Spleen (tissue), 11 donors: ENCODE measurements at regions not wholly inside any gene's neighbourhood (a gene's known extent, or its start where the extent isn't known, plus 50 kb on each side); places are given as distances from the start of the nearest gene placed in this dataset.

Experiments
- DNase-seq: peaks from one replicate; pipeline ENCODE4 v3.0.0-alpha.2; 2020
- H3K27ac ChIP-seq, 8 donors: fragments of 200-600 bp; sonication (generic) in 7 of 8; 1 replicate in 4 of 8; 2 replicates in 4 of 8; pipeline versions ENCODE4 v1.5.0 to v1.8.0; 2016 to 2021; ENCODE audit warnings: inconsistent platforms in 4 of 8, mild to moderate bottlenecking in 4 of 8, moderate library complexity in 1 of 8
- H3K27me3 ChIP-seq, 7 donors: fragments of 200-600 bp; sonication (generic) in 6 of 7; replicated peaks in 1 of 7; 1 replicate in 4 of 7; 2 replicates in 3 of 7; pipeline versions ENCODE4 v1.5.0 to v1.8.0; 2016 to 2021; ENCODE audit warnings: inconsistent platforms in 3 of 7, mild to moderate bottlenecking in 1 of 7
- H3K36me3 ChIP-seq, 6 donors: fragments of 200-600 bp; sonication (generic) in 5 of 6; 1 replicate in 4 of 6; 2 replicates in 2 of 6; pipeline versions ENCODE4 v1.5.0 to v1.8.0; 2016 to 2021; ENCODE audit warnings: inconsistent platforms in 2 of 6
- H3K4me1 ChIP-seq, 6 donors: fragments of 200-600 bp; sonication (generic) in 5 of 6; 1 replicate in 3 of 6; 2 replicates in 3 of 6; pipeline versions ENCODE4 v1.5.0 to v1.8.0; 2016 to 2021; ENCODE audit warnings: inconsistent platforms in 3 of 6
- H3K4me3 ChIP-seq, 8 donors: fragments of 200-600 bp; sonication (generic) in 7 of 8; 1 replicate in 4 of 8; 2 replicates in 4 of 8; pipeline versions ENCODE4 v1.5.0 to v1.8.0; 2016 to 2021; ENCODE audit warnings: inconsistent platforms in 4 of 8, mild to moderate bottlenecking in 4 of 8, moderate library complexity in 2 of 8
- H3K9me3 ChIP-seq, 8 donors: fragments of 200-600 bp; sonication (generic) in 7 of 8; 1 replicate in 4 of 8; 2 replicates in 4 of 8; pipeline versions ENCODE4 v1.5.0 to v1.8.0; 2016 to 2021; ENCODE audit warnings: inconsistent platforms in 4 of 8
- CTCF ChIP-seq, 11 experiments: fragments of 200-600 bp in 7 of 11; fragments of 450-650 bp in 4 of 11; sonication (generic) in 4 of 11; IDR thresholded peaks in 8 of 11; conservative IDR thresholded peaks in 3 of 11; 1 replicate in 7 of 11; 2 replicates in 4 of 11; pipeline versions ENCODE4 v1.4.0 to v1.8.0; 2016 to 2021; ENCODE audit warnings: antibody characterized with exemption in 11 of 11, inconsistent platforms in 4 of 11, mild to moderate bottlenecking in 1 of 11
- POLR2A ChIP-seq, 3 donors: fragments of 450-650 bp; IDR thresholded peaks; one replicate each; pipeline ENCODE4 v1.5.1; 2017; ENCODE audit warnings: antibody characterized with exemption in 3 of 3, mild to moderate bottlenecking in 1 of 3
- POLR2AphosphoS5 ChIP-seq, 3 donors: sonication (generic); formaldehyde crosslinking; IDR thresholded peaks; one replicate each; pipeline ENCODE4 v1.5.1; 2017; ENCODE audit warnings: antibody characterized with exemption in 3 of 3
- WGBS, 5 donors: extraction: QIAGEN DNeasy Blood & Tissue Kit in 3 of 5; methylation state at CpG; one replicate each; pipeline versions ENCODE4 v1.1.5 to v1.1.7; 2013 to 2018; 5-methylcytosine and 5-hydroxymethylcytosine counted together
- intact Hi-C: fragments of 100-400 bp; cut with DNase I; formaldehyde crosslinking; loops from one replicate; pipeline ENCODE4 v1.15.0; 2023; ENCODE audit warnings: low total_unique reads
- donor health status: healthy with polysubstance abuse.
- donor health status: DM: no; HTN: no; CAD: no; lungs with moderate emphysema.
- donor health status: DM: no; HTN: no; CAD: no.
- donor health status: Bipolar disorder and iron deficiency.
- donor health status: healthy.
- donor health status: DM: no; HTN: no; CAD: no.
- donor health status: DM: yes; HTN: yes; CAD: no.

- intact Hi-C loops: no loop called here
- H3K27ac ChIP-seq: no peak overlapping the region
- no peak overlapping the region for H3K4me3 ChIP-seq
- peaks cover 0 to 7% (median 3%) of the 10 kb centered on the region in 8 donors for H3K9me3 ChIP-seq
- H3K4me1 ChIP-seq: no peaks in the 10 kb centered on the region
- TF ChIP-seq POLR2AphosphoS5 (IDR thresholded peaks at IDR 0.05) (no peak), CTCF (IDR thresholded peaks at IDR 0.05 in 8 of 11, conservative IDR thresholded peaks at IDR 0.05 in 3 of 11) (no peak), POLR2A (IDR thresholded peaks at IDR 0.05) (no peak)
- H3K27me3 ChIP-seq: no peaks in the 10 kb centered on the region
- no peak for DNase-seq
- H3K36me3 ChIP-seq: no peaks in the 10 kb centered on the region
These were observed 527.5 kb upstream of the NMUR2 start for GRCh38 chr5:152932621-152933020.

- Histone ChIP-seq H3K27ac (no peak overlapping the region), H3K9me3 (peaks cover 0 to 11% (median 7%) of the 10 kb centered on the region in 8 donors), H3K36me3 (no peaks in the 10 kb centered on the region), H3K27me3 (no peaks in the 10 kb centered on the region), H3K4me1 (no peaks in the 10 kb centered on the region), H3K4me3 (no peak overlapping the region)
- intact Hi-C loops: no loop called here
- DNase-seq: no peak
- WGBS, 5 donors: 35 to 85% (median 65%) methylated on average over 2 of the region's 2 CpGs
- TF ChIP-seq POLR2AphosphoS5 (IDR thresholded peaks at IDR 0.05) (no peak), CTCF (IDR thresholded peaks at IDR 0.05 in 8 of 11, conservative IDR thresholded peaks at IDR 0.05 in 3 of 11) (no peak), POLR2A (IDR thresholded peaks at IDR 0.05) (no peak)
These were observed 528.0 kb upstream of the NMUR2 start for GRCh38 chr5:152933056-152933455.

GRCh38 chr5:152938630-152939029 lies 533.6 kb upstream of the NMUR2 start:
- Histone ChIP-seq H3K27me3 (no peaks in the 10 kb centered on the region), H3K9me3 (peaks cover 0 to 25% (median 21%) of the 10 kb centered on the region in 8 donors), H3K36me3 (no peaks in the 10 kb centered on the region), H3K27ac (no peak overlapping the region), H3K4me3 (no peak overlapping the region), H3K4me1 (no peaks in the 10 kb centered on the region)
- DNase-seq: no peak
- TF ChIP-seq CTCF (IDR thresholded peaks at IDR 0.05 in 8 of 11, conservative IDR thresholded peaks at IDR 0.05 in 3 of 11): no peak
- no peak for TF ChIP-seq POLR2A (IDR thresholded peaks at IDR 0.05)
- no peak for TF ChIP-seq POLR2AphosphoS5 (IDR thresholded peaks at IDR 0.05)
- 76 to 87% (median 80%) methylated on average over 1 of the region's 1 CpG for WGBS, 5 donors
- intact Hi-C loops: no loop called here

GRCh38 chr5:152942633-152943336 lies 537.7 kb upstream of the NMUR2 start:
- intact Hi-C loops: no loop called here
- 68 to 82% (median 75%) methylated on average over 5 of the region's 5 CpGs for WGBS, 5 donors
- Histone ChIP-seq H3K36me3 (no peaks in the 10 kb centered on the region), H3K27me3 (no peaks in the 10 kb centered on the region), H3K4me3 (no peak overlapping the region), H3K4me1 (no peaks in the 10 kb centered on the region), H3K9me3 (peaks cover 0 to 19% (median 15%) of the 10 kb centered on the region in 8 donors), H3K27ac (no peak overlapping the region)
- TF ChIP-seq POLR2A (IDR thresholded peaks at IDR 0.05) (no peak), CTCF (IDR thresholded peaks at IDR 0.05 in 8 of 11, conservative IDR thresholded peaks at IDR 0.05 in 3 of 11) (no peak), POLR2AphosphoS5 (IDR thresholded peaks at IDR 0.05) (no peak)
- no peak for DNase-seq
